ENCODE measurements at regions not wholly inside any gene's neighbourhood (a gene's known extent, or its start where the extent isn't known, plus 50 kb on each side); places are given as distances from the start of the nearest gene placed in this dataset.

DNA sequence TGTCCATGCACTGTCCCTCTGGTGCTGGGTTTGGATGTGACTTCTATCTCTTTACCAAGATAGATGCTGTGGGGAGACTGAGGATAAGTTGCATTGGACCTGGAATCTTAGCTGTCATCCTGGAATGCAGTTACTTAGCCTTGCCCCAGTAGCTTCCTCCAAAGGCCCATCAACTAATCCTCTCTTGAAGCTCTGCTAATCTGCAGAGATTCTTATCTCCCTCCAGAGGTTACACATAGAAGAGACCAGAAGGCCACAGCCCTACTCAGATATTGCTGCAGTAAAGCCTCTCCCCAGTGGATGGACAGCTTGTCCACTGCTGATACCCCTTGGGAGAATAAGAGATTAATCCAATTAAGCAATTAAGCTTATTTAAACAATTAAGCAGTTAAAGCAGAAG lies 867.2 kb downstream of the BCL11B start:
- H3K4me3 ChIP-seq (ENCODE audit: low read length): no peak overlapping the region

DNA sequence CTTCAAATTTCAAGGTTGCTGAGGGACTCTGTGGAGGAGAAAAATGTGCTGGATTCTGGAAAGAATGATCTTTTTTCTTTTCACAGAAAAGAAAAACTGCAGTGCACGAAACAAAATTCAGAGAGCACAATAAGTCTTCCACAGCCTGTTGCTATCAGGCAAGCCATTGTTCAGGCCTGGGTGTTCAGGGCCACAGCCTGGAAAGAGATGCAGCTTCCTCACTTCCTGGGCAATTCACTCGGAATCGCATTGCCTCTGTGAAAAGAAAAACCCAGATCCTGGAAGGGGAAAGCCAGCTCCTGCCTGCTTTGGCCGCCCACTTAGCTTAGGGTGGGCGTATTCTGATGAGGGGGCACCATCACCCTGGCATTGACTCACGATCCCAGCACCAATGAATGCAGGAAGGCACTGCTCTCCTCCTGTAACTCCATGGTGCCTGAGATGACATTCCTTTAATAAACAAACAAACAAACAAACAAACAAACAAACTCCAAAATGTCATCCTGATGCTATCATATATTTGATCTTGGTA lies 863.9 kb downstream of the BCL11B start:
- Histone ChIP-seq H3K4me3 (ENCODE audit: low read length) (no peak overlapping the region), H3K4me1 (ENCODE audit: control insufficient read depth, insufficient read depth, low read length) (no peaks in the 10 kb centered on the region), H3K36me3 (ENCODE audit: insufficient read depth, low read length) (no peaks in the 10 kb centered on the region), H3K4me2 (ENCODE audit: low read length) (no peak overlapping the region), H3K9ac (ENCODE audit: low read depth, low read length) (no peak overlapping the region), H3K9me3 (replicated peaks; ENCODE audit: low read length) (peaks cover 13% of the 10 kb centered on the region), H3K27me3 (ENCODE audit: control insufficient read depth, insufficient read depth, low read length) (no peaks in the 10 kb centered on the region)

More for the DNA sequence above, 867.2 kb downstream of the BCL11B start:
- H3K9ac ChIP-seq (ENCODE audit: low read depth, low read length): no peak overlapping the region
- no peaks in the 10 kb centered on the region for H3K4me1 ChIP-seq (ENCODE audit: control insufficient read depth, insufficient read depth, low read length)
- H3K27me3 ChIP-seq (ENCODE audit: control insufficient read depth, insufficient read depth, low read length): no peaks in the 10 kb centered on the region
- H3K4me2 ChIP-seq (ENCODE audit: low read length): no peak overlapping the region
- H3K9me3 ChIP-seq (replicated peaks; ENCODE audit: low read length): peaks cover 4% of the 10 kb centered on the region
- no peaks in the 10 kb centered on the region for H3K36me3 ChIP-seq (ENCODE audit: insufficient read depth, low read length)

GRCh38 chr14:98408713-98409112 lies 863.3 kb downstream of the BCL11B start:
- no peaks in the 10 kb centered on the region for H3K36me3 ChIP-seq (ENCODE audit: insufficient read depth, low read length)

GRCh38 chr14:98411154-98411553 lies 860.8 kb downstream of the BCL11B start:
- Histone ChIP-seq H3K4me2 (ENCODE audit: low read length) (no peak overlapping the region), H3K9ac (ENCODE audit: low read depth, low read length) (no peak overlapping the region), H3K36me3 (ENCODE audit: insufficient read depth, low read length) (no peaks in the 10 kb centered on the region), H3K4me1 (ENCODE audit: control insufficient read depth, insufficient read depth, low read length) (no peaks in the 10 kb centered on the region), H3K9me3 (replicated peaks; ENCODE audit: low read length) (peaks cover 18% of the 10 kb centered on the region), H3K4me3 (ENCODE audit: low read length) (no peak overlapping the region), H3K27me3 (ENCODE audit: control insufficient read depth, insufficient read depth, low read length) (no peaks in the 10 kb centered on the region)

More at GRCh38 chr14:98408713-98409112, 863.3 kb downstream of the BCL11B start:
- Histone ChIP-seq H3K27me3 (ENCODE audit: control insufficient read depth, insufficient read depth, low read length) (no peaks in the 10 kb centered on the region), H3K9ac (ENCODE audit: low read depth, low read length) (no peak overlapping the region), H3K4me3 (ENCODE audit: low read length) (no peak overlapping the region), H3K4me1 (ENCODE audit: control insufficient read depth, insufficient read depth, low read length) (no peaks in the 10 kb centered on the region), H3K9me3 (replicated peaks; ENCODE audit: low read length) (peaks cover 13% of the 10 kb centered on the region), H3K4me2 (ENCODE audit: low read length) (no peak overlapping the region)

- Histone ChIP-seq H3K4me3 (ENCODE audit: low read length) (no peak overlapping the region), H3K9ac (ENCODE audit: low read depth, low read length) (no peak overlapping the region), H3K4me2 (ENCODE audit: low read length) (no peak overlapping the region), H3K27me3 (ENCODE audit: control insufficient read depth, insufficient read depth, low read length) (no peaks in the 10 kb centered on the region), H3K9me3 (replicated peaks; ENCODE audit: low read length) (peaks cover 23% of the 10 kb centered on the region), H3K36me3 (ENCODE audit: insufficient read depth, low read length) (no peaks in the 10 kb centered on the region), H3K4me1 (ENCODE audit: control insufficient read depth, insufficient read depth, low read length) (no peaks in the 10 kb centered on the region)
Observed at GRCh38 chr14:98412431-98412830, 859.6 kb downstream of the BCL11B start.

- no peaks in the 10 kb centered on the region for H3K27me3 ChIP-seq (ENCODE audit: control insufficient read depth, insufficient read depth, low read length)
- H3K9me3 ChIP-seq (replicated peaks; ENCODE audit: low read length): peaks cover 23% of the 10 kb centered on the region
- H3K9ac ChIP-seq (ENCODE audit: low read depth, low read length): no peak overlapping the region
- H3K4me3 ChIP-seq (ENCODE audit: low read length): no peak overlapping the region
- H3K4me2 ChIP-seq (ENCODE audit: low read length): no peak overlapping the region
- H3K36me3 ChIP-seq (ENCODE audit: insufficient read depth, low read length): no peaks in the 10 kb centered on the region
- no peaks in the 10 kb centered on the region for H3K4me1 ChIP-seq (ENCODE audit: control insufficient read depth, insufficient read depth, low read length)
Observed at GRCh38 chr14:98415766-98416165, 856.2 kb downstream of the BCL11B start.

DNA sequence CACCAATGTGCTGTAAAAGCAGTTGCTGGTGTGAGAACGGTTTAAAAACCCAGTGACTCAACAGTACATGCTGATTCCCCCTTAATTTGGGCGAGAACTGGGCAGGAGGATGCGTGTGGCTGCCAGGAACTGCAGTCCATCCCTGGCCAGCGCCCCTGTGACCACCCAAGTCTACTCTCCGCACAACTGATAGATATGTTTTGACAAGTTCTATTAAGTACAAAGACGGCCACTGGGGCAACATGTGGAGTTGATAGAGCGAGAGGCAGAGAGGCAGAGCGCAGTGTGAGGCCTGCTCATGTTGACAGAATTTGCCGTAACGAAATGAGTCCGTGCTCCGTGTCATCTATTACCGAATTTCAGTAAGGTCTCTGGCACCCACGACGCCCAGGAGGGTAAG lies 855.0 kb downstream of the BCL11B start:
- peaks cover 18% of the 10 kb centered on the region for H3K9me3 ChIP-seq (replicated peaks; ENCODE audit: low read length)
- no peaks in the 10 kb centered on the region for H3K4me1 ChIP-seq (ENCODE audit: control insufficient read depth, insufficient read depth, low read length)
- H3K9ac ChIP-seq (ENCODE audit: low read depth, low read length): no peak overlapping the region
- no peaks in the 10 kb centered on the region for H3K36me3 ChIP-seq (ENCODE audit: insufficient read depth, low read length)
- H3K4me2 ChIP-seq (ENCODE audit: low read length): no peak overlapping the region
- no peaks in the 10 kb centered on the region for H3K27me3 ChIP-seq (ENCODE audit: control insufficient read depth, insufficient read depth, low read length)
- H3K4me3 ChIP-seq (ENCODE audit: low read length): no peak overlapping the region

GRCh38 chr14:98428483-98428994 lies 843.5 kb downstream of the BCL11B start:
- no peak overlapping the region for H3K4me3 ChIP-seq (ENCODE audit: low read length)
- H3K4me2 ChIP-seq (ENCODE audit: low read length): no peak overlapping the region
- no peaks in the 10 kb centered on the region for H3K9me3 ChIP-seq (replicated peaks; ENCODE audit: low read length)
- no peaks in the 10 kb centered on the region for H3K4me1 ChIP-seq (ENCODE audit: control insufficient read depth, insufficient read depth, low read length)
- no peak overlapping the region for H3K9ac ChIP-seq (ENCODE audit: low read depth, low read length)
- no peaks in the 10 kb centered on the region for H3K27me3 ChIP-seq (ENCODE audit: control insufficient read depth, insufficient read depth, low read length)
- H3K36me3 ChIP-seq (ENCODE audit: insufficient read depth, low read length): no peaks in the 10 kb centered on the region

- Histone ChIP-seq H3K27me3 (ENCODE audit: control insufficient read depth, insufficient read depth, low read length) (no peaks in the 10 kb centered on the region), H3K36me3 (ENCODE audit: insufficient read depth, low read length) (no peaks in the 10 kb centered on the region), H3K4me2 (ENCODE audit: low read length) (no peak overlapping the region), H3K4me3 (ENCODE audit: low read length) (no peak overlapping the region), H3K4me1 (ENCODE audit: control insufficient read depth, insufficient read depth, low read length) (no peaks in the 10 kb centered on the region), H3K9ac (ENCODE audit: low read depth, low read length) (no peak overlapping the region), H3K9me3 (replicated peaks; ENCODE audit: low read length) (peaks cover 5% of the 10 kb centered on the region)
Observed at GRCh38 chr14:98433436-98433835, 838.6 kb downstream of the BCL11B start.

GRCh38 chr14:98437113-98437512 lies 834.9 kb downstream of the BCL11B start:
- peaks cover 5% of the 10 kb centered on the region for H3K9me3 ChIP-seq (replicated peaks; ENCODE audit: low read length)
- no peaks in the 10 kb centered on the region for H3K27me3 ChIP-seq (ENCODE audit: control insufficient read depth, insufficient read depth, low read length)
- H3K4me2 ChIP-seq (ENCODE audit: low read length): no peak overlapping the region
- H3K4me1 ChIP-seq (ENCODE audit: control insufficient read depth, insufficient read depth, low read length): no peaks in the 10 kb centered on the region
- no peaks in the 10 kb centered on the region for H3K36me3 ChIP-seq (ENCODE audit: insufficient read depth, low read length)
- no peak overlapping the region for H3K9ac ChIP-seq (ENCODE audit: low read depth, low read length)
- no peak overlapping the region for H3K4me3 ChIP-seq (ENCODE audit: low read length)

DNA sequence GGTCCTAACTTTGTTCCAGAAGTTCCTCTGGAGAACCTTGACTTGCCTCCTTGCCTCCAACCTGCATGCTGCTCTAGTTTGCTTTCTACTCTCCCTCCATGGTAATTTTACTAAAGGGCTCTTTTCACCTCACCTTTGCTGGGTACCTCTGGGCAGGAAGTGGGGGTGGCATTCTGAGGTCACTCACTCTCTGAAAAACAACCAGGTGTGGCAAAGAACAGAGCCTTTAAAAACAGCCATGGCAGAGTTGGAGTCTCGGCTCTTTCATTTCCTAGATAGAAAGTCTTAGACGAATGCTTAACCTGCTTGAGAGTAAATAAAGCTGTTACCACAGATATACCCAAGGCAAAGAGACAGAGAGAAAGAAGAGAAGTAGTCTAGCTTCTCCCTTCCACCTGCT lies 827.9 kb downstream of the BCL11B start:
- Histone ChIP-seq H3K4me2 (ENCODE audit: low read length) (no peak overlapping the region), H3K36me3 (ENCODE audit: insufficient read depth, low read length) (no peaks in the 10 kb centered on the region), H3K9ac (ENCODE audit: low read depth, low read length) (no peak overlapping the region), H3K4me1 (ENCODE audit: control insufficient read depth, insufficient read depth, low read length) (no peaks in the 10 kb centered on the region), H3K27me3 (ENCODE audit: control insufficient read depth, insufficient read depth, low read length) (no peaks in the 10 kb centered on the region), H3K4me3 (ENCODE audit: low read length) (no peak overlapping the region), H3K9me3 (replicated peaks; ENCODE audit: low read length) (no peaks in the 10 kb centered on the region)

- Histone ChIP-seq H3K36me3 (ENCODE audit: insufficient read depth, low read length) (no peaks in the 10 kb centered on the region), H3K4me2 (ENCODE audit: low read length) (no peak overlapping the region)
Observed at GRCh38 chr14:98445718-98446117, 826.3 kb downstream of the BCL11B start.

More at GRCh38 chr14:98445718-98446117, 826.3 kb downstream of the BCL11B start:
- H3K4me1 ChIP-seq (ENCODE audit: control insufficient read depth, insufficient read depth, low read length): no peaks in the 10 kb centered on the region
- no peak overlapping the region for H3K4me3 ChIP-seq (ENCODE audit: low read length)
- no peaks in the 10 kb centered on the region for H3K9me3 ChIP-seq (replicated peaks; ENCODE audit: low read length)
- no peak overlapping the region for H3K9ac ChIP-seq (ENCODE audit: low read depth, low read length)
- H3K27me3 ChIP-seq (ENCODE audit: control insufficient read depth, insufficient read depth, low read length): no peaks in the 10 kb centered on the region

Data from skeletal muscle satellite cell (primary cell).